ENCODE measurements at regions not wholly inside any gene's neighbourhood (a gene's known extent, or its start where the extent isn't known, plus 50 kb on each side); places are given as distances from the start of the nearest gene placed in this dataset.
"Not testable (repeated sequence)": the region's sequence is repeated elsewhere in the genome, so short reads cannot be mapped to it uniquely, and the experiment has no call there.

DNA sequence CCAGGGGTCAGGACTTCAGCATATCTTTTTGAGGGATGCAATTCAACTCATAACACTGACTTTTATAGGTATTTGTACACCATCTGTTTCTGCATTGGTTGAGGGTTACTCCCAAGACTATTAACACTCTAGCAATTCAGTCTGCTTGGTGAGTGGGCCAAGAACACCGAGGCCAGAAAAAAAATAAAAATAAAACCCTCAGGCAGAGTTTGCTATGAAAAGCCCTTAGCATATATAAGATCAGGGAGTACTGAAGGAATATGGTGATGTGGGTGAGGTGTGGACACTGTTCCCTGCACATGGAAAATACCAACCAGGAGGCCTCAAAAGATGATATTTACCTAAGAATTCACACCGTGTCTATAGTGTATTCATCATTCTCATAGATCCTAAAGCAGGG lies 383.2 kb upstream of the UBE2E3 start:
- no peak overlapping the region for H2AFZ ChIP-seq (ENCODE audit: low read depth, low read length, severe bottlenecking)
- H4K20me1 ChIP-seq (ENCODE audit: low read depth, low read length) = no peaks in the 10 kb centered on the region
- no peaks in the 10 kb centered on the region for H3K79me2 ChIP-seq (ENCODE audit: insufficient read depth, low read length)
- no peaks in the 10 kb centered on the region for H3K27me3 ChIP-seq (ENCODE audit: low read length)
- H3K9ac ChIP-seq (ENCODE audit: low read length) = no peak overlapping the region
- no peaks in the 10 kb centered on the region for H3K9me3 ChIP-seq (ENCODE audit: insufficient read depth, low read length)
- no peaks in the 10 kb centered on the region for H3F3A ChIP-seq (ENCODE audit: insufficient read depth)
- H3K9me2 ChIP-seq (replicated peaks; ENCODE audit: insufficient read depth, low read length) = no peaks in the 10 kb centered on the region
- no peak overlapping the region for H3K4me3 ChIP-seq (ENCODE audit: insufficient read depth, low read length, poor library complexity, severe bottlenecking)
- H3K27ac ChIP-seq (ENCODE audit: low read depth, low read length) = no peak overlapping the region
- no peak overlapping the region for H3K4me2 ChIP-seq (ENCODE audit: low read depth, low read length, poor library complexity, severe bottlenecking)
- TF ChIP-seq EZH2phosphoT487 (conservative IDR thresholded peaks at IDR 0.05; ENCODE audit: low read length) (no peak), CTCF (IDR thresholded peaks at IDR 0.05; ENCODE audit: insufficient read depth, low read length, poor library complexity, severe bottlenecking) (no peak)
- H3K36me3 ChIP-seq (ENCODE audit: low read length) = no peaks in the 10 kb centered on the region

- Histone ChIP-seq H3K36me3 (ENCODE audit: low read length) (no peaks in the 10 kb centered on the region), H3F3A (ENCODE audit: insufficient read depth) (no peaks in the 10 kb centered on the region), H3K9ac (ENCODE audit: low read length) (no peak overlapping the region), H3K27me3 (ENCODE audit: low read length) (no peaks in the 10 kb centered on the region), H3K79me2 (ENCODE audit: insufficient read depth, low read length) (no peaks in the 10 kb centered on the region), H4K20me1 (ENCODE audit: low read depth, low read length) (no peaks in the 10 kb centered on the region), H3K9me2 (replicated peaks; ENCODE audit: insufficient read depth, low read length) (no peaks in the 10 kb centered on the region), H2AFZ (ENCODE audit: low read depth, low read length, severe bottlenecking) (no peak overlapping the region), H3K27ac (ENCODE audit: low read depth, low read length) (no peak overlapping the region), H3K4me3 (ENCODE audit: insufficient read depth, low read length, poor library complexity, severe bottlenecking) (no peak overlapping the region), H3K9me3 (ENCODE audit: insufficient read depth, low read length) (no peaks in the 10 kb centered on the region), H3K4me2 (ENCODE audit: low read depth, low read length, poor library complexity, severe bottlenecking) (no peak overlapping the region)
- TF ChIP-seq CTCF (IDR thresholded peaks at IDR 0.05; ENCODE audit: insufficient read depth, low read length, poor library complexity, severe bottlenecking) (no peak), EZH2phosphoT487 (conservative IDR thresholded peaks at IDR 0.05; ENCODE audit: low read length) (no peak)
Observed at GRCh38 chr2:180596453-180596852, 384.0 kb upstream of the UBE2E3 start.

DNA sequence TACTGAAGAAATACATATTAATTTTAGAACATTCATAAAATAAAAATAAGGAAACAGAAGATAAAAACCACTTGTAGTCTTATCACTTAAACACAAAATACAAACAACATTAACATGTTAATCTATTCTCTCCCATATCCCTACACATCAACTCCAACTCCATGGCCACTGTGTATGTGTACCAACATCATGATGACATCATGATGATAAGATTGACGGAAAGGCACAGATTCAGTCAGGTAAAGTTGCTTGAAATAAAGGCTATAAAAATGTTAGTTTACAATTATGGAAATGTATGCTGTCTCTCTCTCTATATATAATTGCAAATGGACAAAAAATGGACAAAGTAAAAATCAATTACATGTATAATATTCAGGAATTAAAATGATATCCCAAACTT lies 388.5 kb upstream of the UBE2E3 start:
- Histone ChIP-seq H3K79me2 (ENCODE audit: insufficient read depth, low read length) (no peaks in the 10 kb centered on the region), H3K9me3 (ENCODE audit: insufficient read depth, low read length) (no peaks in the 10 kb centered on the region), H3K9ac (ENCODE audit: low read length) (no peak overlapping the region), H3K27ac (ENCODE audit: low read depth, low read length) (no peak overlapping the region), H4K20me1 (ENCODE audit: low read depth, low read length) (no peaks in the 10 kb centered on the region), H3K27me3 (ENCODE audit: low read length) (no peaks in the 10 kb centered on the region), H3K4me3 (ENCODE audit: insufficient read depth, low read length, poor library complexity, severe bottlenecking) (no peak overlapping the region), H3F3A (ENCODE audit: insufficient read depth) (no peaks in the 10 kb centered on the region), H2AFZ (ENCODE audit: low read depth, low read length, severe bottlenecking) (no peak overlapping the region), H3K4me2 (ENCODE audit: low read depth, low read length, poor library complexity, severe bottlenecking) (no peak overlapping the region), H3K36me3 (ENCODE audit: low read length) (no peaks in the 10 kb centered on the region), H3K9me2 (replicated peaks; ENCODE audit: insufficient read depth, low read length) (no peaks in the 10 kb centered on the region)
- TF ChIP-seq EZH2phosphoT487 (conservative IDR thresholded peaks at IDR 0.05; ENCODE audit: low read length) (no peak), CTCF (IDR thresholded peaks at IDR 0.05; ENCODE audit: insufficient read depth, low read length, poor library complexity, severe bottlenecking) (no peak)

GRCh38 chr2:180591093-180591781 lies 389.2 kb upstream of the UBE2E3 start:
- not testable (repeated sequence) for H3K36me3 ChIP-seq (ENCODE audit: low read length); H3K9me3 ChIP-seq (ENCODE audit: insufficient read depth, low read length); H3K9ac ChIP-seq (ENCODE audit: low read length); H3F3A ChIP-seq (ENCODE audit: insufficient read depth); H4K20me1 ChIP-seq (ENCODE audit: low read depth, low read length); H3K27ac ChIP-seq (ENCODE audit: low read depth, low read length); H3K4me3 ChIP-seq (ENCODE audit: insufficient read depth, low read length, poor library complexity, severe bottlenecking); H3K9me2 ChIP-seq (replicated peaks; ENCODE audit: insufficient read depth, low read length); H2AFZ ChIP-seq (ENCODE audit: low read depth, low read length, severe bottlenecking); H3K4me2 ChIP-seq (ENCODE audit: low read depth, low read length, poor library complexity, severe bottlenecking); H3K79me2 ChIP-seq (ENCODE audit: insufficient read depth, low read length); H3K27me3 ChIP-seq (ENCODE audit: low read length)

All from SU-DHL-6 (cell line).